GM12874 (cell line): ENCODE measurements at regions not wholly inside any gene's neighbourhood (a gene's known extent, or its start where the extent isn't known, plus 50 kb on each side); places are given as distances from the start of the nearest gene placed in this dataset.

Experiments
- TF ChIP-seq, protein P1 (sequence below): IDR thresholded peaks from 2 replicates; pipeline ENCODE4 v1.5.1; 2011; ENCODE audit warnings: low read depth, mild to moderate bottlenecking, control low read depth, low read length, moderate library complexity; ENCODE audit not compliant: insufficient read depth

DNA sequence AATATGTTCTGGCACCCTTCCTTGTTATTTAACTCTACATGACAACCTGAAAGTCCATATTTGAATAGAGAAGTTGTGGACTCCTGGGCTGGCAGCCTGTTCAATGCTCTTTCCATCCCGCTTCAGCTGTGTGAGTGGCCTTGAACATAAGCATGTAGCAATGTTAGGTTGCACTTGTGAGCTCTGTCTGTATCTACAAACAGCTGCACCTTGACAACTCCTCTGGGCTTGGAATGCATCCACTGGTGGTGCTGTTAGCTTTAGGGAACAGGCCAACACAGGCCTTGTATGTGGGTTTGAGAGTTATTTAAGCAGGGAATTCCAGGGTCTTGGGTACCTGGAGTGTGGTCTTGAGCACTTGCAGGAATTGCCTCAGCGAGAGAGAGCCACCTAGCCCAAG is 141.2 kb downstream of the DTHD1 start:
- TF ChIP-seq, protein P1, sequence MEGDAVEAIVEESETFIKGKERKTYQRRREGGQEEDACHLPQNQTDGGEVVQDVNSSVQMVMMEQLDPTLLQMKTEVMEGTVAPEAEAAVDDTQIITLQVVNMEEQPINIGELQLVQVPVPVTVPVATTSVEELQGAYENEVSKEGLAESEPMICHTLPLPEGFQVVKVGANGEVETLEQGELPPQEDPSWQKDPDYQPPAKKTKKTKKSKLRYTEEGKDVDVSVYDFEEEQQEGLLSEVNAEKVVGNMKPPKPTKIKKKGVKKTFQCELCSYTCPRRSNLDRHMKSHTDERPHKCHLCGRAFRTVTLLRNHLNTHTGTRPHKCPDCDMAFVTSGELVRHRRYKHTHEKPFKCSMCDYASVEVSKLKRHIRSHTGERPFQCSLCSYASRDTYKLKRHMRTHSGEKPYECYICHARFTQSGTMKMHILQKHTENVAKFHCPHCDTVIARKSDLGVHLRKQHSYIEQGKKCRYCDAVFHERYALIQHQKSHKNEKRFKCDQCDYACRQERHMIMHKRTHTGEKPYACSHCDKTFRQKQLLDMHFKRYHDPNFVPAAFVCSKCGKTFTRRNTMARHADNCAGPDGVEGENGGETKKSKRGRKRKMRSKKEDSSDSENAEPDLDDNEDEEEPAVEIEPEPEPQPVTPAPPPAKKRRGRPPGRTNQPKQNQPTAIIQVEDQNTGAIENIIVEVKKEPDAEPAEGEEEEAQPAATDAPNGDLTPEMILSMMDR, result no peak

DNA sequence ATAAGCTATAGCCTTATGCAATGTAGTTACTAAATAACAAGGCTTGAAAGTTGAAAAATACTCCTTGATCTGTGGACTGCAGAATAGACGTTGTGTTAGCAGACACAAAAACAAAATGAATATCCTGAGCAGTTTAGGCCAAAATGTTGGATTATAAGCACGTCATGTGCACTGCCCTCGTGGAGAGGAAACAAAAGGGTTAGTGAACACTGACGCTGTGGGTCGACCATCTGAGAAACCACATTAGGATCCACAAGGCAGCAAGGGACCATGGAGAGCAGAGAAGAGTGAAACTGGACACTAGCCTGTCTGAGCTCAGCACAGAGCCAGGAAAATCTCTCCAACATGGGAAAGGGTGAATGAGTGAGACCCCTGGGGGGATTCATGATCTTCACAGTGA is 145.3 kb downstream of the DTHD1 start:
- TF ChIP-seq, protein P1, result no peak

DNA sequence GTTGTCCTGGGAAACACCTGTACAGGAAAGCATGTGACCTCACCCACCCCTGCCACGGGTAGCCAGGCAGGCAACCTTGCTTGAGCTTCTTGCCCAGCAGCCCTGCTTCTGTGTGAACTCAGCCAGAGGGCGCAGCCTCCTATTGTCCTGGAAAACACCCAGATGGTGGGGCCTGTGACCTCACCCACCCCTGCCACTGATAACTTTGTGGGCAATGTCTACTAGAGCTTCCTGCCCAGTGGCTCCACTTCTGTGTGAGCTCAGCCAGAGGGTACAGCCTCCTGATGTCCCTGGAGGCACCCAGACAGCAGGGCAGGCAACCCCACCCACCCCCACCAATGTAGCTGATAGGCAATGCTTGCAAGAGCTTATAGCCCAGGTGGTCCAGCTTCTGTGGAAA is 146.3 kb downstream of the DTHD1 start:
- TF ChIP-seq, protein P1, result no peak

DNA sequence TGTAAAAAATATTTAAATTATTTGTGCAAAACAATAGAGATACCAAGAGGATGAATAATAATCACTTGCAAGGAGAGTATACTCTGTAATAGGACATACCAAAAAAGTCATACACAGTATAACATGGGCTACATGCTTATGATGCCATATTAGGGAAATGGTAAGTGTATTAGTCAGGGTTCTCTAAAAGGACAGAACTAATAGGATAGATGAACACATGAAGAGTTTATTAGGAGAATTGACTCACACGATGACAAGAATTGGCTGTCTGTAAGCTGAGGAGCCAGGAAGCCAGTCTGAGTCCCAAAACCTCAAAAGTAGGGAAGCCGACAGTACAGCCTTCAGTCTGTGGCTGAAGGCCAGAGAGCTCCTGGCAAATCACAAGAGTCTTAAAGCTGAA is 151.2 kb downstream of the DTHD1 start:
- TF ChIP-seq, protein P1, result no peak

DNA sequence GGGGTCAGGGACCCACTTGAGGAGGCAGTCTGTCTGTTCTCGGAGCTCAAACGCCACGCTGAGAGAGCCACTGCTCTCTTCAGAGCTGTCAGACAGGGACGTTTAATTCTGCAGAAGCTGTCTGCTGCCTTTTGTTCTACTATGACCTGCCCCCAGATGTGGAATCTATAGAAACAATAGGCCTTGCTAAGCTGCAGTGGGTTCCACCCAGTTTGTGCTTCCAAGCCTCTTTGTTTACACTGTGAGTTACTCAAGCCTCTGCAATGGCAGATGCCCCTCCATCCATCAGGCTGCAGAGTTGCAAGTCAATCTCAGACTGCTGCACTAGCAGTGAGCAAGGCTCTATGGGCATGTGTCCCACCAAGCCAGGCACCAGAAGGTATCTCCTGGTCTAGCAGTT is 158.1 kb downstream of the DTHD1 start:
- TF ChIP-seq, protein P1, result no peak

DNA sequence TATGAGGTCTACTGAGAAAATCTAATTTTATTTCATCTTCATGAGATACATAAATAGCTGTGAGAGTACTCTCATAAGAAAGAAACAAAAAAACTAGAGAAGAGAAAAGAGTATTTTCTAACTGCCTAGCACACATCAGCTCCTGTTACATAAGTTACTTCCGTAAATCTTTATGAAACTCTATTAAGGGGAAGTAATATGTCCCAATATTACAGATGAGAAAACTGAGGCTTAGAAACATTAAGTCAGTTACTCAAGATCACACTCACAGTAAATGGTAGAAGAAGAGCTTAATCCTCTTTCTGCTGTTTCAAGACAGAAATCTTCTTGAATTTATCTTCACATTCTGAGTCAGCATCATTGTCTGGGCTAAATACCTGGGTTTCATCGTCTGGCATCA is 164.1 kb downstream of the DTHD1 start:
- TF ChIP-seq, protein P1, result no peak

DNA sequence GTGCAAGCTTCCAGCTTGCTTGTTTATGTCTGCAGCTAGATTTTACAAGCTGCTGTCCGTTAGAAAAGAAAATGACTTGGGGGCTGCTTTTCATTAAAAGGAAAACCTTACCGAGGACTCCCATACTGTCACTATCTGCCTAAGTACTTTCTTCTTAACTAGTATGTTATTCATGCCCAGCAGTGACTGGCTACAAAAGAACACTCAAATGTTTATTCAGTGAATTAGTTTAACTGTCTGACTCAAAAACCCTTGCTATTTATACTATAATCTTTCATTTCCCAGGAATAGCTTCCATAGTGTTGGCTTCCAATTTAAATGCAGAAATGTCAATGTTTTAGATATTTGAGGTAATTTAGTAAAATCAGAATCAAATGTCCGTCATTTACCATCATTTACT is 164.9 kb downstream of the DTHD1 start:
- TF ChIP-seq, protein P1, result no peak

DNA sequence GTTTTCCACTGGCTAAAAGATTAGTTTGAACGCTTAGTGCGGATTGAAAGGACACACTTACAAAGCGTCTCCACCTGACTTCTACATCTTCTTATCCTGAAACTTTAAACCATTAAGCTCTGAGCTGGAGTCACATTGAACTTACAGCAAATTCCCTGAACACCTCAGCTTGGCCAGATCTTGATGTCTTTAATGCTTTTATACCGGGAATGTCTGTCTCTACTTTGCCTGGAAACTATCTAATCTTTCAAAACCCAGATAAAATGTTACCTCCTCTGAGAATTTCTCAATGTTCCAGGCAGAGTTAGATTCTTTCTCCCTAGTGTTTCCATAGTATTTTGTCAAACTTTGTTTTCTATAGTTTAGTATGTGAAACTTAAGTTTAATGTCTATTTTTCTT is 179.9 kb downstream of the DTHD1 start:
- TF ChIP-seq, protein P1, result no peak
